Stimulated activated CD4-positive, alpha-beta T cell treated with anti-CD3 and anti-CD28 coated beads, Interleukin-15, amount 100 ng/mL, for 24 hours (primary cell): ENCODE measurements at regions not wholly inside any gene's neighbourhood (a gene's known extent, or its start where the extent isn't known, plus 50 kb on each side); places are given as distances from the start of the nearest gene placed in this dataset.
"Not testable (repeated sequence)": the region's sequence is repeated elsewhere in the genome, so short reads cannot be mapped to it uniquely, and the experiment has no call there.

Source experiments
- DNase-seq: peaks from one replicate; pipeline ENCODE4 v3.0.0-alpha.2; 2020

DNA sequence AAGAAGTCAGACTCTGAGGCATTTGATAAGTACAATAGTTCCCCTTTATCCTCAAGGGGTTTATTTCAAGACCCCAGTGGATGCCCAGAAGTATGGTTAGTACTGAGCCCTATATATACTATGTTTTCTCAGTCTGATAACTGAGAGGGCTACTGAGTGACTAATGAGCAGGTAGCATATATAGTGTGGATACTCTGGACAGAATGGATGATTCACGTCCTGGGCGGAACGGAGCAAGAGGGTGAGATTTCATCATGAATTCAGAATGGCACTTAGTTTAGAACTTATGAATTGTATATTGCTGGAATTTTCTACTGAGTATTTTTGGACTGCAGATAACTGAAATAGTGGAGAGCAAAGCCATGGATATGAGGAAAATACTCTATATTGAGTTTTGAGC, 457.6 kb downstream of the PLK2 start:
- no peak for DNase-seq

DNA sequence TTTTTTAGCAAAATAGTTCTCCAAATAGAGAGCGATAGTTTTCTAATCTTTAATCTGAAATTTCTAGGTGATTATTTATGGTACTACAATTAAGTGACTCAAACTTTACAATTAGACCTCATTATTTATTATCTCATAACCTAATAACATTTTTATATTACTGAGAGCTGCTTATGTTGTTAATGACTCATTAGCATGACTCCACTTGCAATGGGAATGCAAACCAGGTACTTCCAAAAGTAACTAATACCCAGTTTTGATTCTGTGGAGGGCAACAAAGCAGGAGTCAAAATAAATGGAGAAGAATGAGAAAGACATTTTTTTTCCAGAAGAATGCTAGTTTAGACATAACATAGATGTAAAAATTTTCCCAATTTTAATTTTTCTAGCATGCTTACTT, 466.0 kb downstream of the PLK2 start:
- no peak for DNase-seq

DNA sequence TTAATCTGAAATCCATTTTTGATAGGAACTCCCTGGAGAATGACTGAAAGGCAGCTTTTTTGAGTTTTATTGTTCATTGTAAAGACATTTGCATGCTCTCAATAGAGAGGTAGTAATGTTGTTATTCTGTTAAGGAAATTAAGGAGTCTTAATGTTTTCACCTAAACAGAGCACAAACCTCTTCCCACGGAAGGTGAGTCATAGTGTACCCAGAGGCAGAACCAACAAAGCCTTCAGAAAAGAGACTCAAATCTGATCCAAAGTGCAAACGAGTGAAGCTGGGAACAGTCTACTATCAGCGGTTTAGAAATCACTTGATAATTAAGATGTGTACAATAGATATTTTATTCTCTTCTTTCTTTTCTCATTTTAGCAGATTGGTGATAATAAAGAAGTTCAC, 470.5 kb downstream of the PLK2 start:
- DNase-seq, result no peak

DNA sequence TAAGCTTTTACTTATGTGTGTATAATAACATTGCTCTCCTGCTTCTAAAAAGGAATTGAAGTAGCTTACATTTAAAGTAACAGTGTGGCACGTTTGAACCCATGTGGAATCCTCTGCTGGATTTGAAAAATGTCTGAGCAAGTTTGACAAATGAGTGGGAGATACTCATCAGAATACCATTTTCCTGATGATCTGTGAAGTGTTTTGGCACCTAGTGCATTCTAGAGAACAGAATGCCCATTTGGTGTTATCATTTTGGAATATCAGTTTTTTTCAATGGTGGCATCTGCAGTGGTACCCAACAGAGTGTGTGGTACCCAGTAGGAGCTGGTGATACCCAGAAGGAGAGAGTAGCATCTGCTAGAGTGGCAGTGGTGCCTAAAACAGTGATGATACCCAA, 471.1 kb downstream of the PLK2 start:
- DNase-seq, result no peak

DNA sequence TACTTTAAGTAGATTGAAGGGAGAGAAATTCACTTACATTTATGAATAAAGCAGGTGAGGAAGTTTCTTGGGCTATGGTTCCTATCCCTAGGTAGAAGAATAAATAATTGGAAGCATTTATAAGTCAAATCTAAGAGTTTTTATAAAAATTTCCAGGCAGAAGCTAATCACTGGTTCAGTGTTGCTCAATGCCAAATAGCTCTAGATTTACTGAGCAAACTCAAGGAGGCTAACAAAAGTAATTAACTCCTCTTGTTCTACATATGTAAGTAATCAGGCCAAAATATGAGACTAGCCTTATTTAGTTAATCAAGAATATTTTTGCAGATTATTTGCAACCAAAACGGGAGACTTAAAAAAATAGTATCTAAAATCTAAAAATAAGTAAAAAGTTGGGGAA, 472.3 kb downstream of the PLK2 start:
- DNase-seq, result no peak

DNA sequence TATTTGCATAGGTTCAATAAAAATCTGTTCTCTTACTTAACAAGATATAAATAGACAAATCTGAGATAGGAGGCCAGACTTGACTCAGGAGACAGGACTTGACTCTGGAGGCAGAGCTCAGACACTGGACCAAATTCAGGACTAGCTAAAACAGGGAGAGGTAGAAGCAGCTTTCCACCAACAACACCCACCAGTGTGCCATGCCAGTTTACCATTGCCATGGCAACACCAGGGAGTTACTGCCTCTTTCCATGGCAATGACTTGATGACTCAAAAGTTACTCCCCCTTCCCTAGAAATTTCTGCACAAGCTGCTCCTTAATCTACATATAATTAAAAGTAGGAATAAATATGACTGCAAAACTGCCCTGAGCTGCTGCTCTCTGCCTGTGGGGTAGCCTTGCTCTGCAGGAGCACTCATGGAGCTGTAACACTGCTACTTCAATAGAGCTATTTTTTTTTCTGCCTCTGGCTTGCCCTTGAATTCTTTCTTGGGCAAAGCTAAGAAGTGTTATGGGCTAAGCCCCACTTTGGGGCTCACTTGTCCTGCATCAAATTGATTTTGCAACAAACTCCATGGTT, 473.0 kb downstream of the PLK2 start:
- no peak for DNase-seq

DNA sequence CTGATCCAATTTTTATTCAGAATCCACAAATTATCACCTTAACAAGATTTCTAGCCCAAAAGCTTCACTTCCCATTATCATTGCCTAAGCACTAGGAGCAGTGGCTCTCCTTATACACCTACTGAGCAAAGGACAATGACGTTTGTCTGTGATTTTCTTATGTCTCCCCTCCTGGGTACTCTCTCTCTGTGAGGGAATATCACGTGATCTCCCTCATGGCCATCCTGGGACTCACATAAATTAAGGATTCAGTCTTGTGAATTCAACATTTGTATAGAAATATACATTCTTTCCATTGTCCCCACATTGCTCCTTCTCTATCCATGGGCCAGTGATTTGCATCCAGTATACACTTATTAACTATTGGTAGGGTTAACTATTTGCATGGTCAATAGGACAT, 476.5 kb downstream of the PLK2 start:
- no peak for DNase-seq

DNA sequence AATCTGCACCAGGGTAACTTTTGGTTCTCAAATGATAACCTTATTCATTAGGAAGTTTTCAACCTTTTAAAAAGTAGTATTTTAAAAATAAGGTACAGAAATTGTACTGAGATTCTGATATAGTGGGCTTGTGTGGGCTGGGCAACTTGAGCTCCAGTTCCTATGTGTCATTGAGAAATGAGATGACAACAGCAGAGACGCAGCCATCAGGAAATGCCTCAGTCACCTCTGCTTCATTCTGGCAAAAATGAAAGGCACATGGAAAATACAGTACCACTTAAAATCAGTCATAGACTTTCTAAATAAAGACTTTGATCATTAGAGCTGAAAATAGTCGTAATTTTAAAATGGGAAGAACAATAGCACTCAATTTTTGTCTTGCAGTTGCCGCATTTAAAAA, 480.2 kb downstream of the PLK2 start:
- DNase-seq, result no peak

DNA sequence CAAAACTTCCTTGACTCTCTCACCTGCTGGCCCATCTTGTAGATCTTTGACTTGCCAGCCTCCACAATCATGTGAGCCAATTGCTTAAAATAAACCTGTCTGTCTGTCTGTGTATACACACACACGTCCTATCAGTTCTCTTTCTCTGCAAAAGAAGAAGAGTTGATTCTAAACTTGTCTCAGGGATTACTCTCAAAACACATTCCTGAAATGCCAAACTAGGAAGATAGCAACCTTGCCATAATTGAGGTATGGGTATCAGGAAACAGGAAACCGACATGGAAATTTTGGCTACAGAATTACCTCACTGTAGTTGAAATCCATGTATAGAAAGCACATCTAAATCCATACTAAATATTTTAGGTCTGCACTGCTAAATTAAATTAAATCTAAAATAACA, 483.4 kb downstream of the PLK2 start:
- no peak for DNase-seq

DNA sequence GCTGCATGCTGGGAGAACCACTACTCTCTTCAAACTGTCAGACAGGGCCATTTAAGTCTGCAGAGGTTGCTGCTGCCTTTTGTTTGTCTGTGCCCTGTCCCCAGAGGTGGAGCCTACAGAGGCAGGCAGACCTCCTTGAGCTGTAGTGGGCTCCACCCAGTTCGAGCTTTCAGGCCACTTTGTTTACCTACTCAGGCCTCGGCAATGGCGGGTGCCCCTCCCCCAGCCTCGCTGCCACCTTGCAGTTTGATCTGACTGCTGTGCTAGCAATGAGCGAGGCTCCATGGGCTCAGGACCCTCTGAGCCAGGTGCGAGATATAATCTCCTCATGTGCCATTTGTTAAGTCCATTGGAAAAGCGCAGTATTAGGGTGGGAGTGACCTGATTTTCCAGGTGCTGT, 487.8 kb downstream of the PLK2 start:
- not testable (repeated sequence) for DNase-seq

DNA sequence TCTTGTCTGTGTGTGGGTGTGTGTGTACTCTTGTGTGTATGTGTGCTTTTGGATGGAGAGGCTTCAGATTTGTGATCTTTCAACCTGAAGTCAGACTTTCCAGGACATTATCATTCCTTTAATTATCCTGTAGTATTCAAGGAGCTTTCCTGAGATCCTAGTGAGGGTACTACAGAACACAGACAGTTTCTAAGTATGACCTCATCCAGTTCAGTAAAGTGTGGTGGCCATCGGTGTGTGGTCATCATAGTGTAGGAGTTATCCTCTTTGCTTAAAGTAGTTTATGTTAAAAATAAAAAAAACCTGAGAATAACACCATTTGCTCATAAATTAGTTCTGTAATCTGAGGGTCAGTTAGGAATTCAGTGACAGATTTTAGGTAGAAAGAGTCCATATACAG, 478.0 kb upstream of the ACTBL2 start:
- DNase-seq, result no peak

DNA sequence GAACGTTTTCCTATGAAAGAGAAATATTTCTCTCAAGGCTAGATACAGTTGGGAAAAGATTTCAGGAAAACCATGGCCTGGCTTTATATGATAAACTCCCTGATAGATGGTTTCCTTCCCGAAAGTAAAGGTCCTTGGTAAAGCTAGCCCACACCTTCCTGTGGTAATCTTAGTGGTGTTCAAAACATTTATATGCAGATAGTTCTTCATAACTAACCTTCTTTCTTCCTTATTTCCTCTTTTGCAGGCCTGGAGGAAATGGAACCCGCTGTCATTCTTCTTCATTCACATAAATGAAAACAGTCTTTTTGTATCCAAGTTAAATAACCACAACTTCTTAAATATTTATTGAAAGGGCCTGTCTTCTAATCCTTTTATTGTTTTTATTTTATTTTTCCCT, 474.0 kb upstream of the ACTBL2 start:
- DNase-seq, result no peak

DNA sequence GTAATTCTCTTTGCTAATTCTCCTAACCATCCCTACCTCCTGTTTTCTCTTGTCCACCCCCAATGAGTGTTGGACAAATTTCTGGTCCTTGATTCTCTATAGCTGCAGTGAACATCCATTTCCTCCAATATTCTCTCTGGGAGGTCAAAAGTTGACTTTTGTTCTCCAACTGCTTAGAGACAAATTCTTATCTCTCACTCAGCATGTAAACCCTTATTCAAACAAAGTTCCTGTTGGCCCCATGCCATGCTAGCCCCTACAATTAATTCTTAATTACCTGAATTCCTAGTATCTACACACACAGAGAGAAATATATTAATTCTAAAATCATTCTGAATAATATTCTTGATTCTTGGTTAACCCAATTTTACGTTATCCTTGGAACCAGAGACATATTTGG, 472.9 kb upstream of the ACTBL2 start:
- DNase-seq, result no peak

DNA sequence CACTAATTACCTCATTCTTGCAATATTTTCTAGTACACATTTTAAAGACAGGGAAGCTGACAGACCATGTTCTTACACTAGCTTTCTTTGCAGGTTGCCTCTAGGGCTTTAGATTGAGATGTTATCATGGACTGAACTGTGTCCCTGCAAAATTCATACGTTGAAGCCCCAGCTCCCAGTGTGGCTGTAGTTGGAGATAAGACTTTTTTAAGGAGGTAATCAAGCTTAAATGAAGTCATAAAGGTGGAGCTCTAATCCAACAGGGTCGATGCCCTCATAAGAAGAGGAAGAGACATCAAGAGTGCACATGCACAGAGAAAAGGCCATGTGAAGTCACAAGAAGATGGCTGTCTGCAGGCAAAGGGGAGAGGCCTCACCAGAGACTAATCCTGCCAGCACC, 471.2 kb upstream of the ACTBL2 start:
- no peak for DNase-seq

DNA sequence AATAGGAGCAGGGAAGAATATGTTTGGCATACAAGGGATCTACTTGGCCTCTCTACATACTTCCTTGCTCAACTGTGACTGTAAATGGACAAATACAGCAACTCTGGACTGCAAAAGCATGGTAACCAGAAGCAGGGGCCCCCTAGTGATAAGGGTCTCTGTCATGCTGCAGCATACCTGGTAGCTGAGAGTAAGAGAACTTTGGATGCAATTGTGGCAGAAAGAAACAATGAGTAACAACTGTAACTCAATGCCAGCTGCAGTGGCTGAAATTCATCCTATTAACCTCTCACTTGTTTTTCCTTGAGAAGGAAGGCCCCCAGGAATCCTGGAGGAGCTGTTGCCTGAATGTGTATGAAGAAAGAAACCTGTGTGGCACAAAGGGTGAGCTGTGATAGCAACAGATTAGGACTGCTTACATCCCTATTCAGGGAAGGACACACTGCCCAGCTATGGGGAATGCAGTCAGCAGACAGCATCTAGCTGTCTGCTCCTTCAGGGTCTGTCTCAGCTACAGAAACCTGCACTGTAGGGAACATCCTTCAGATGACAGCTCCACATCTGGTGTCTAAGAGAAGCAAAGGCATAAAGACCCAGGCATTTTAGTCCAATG, 468.1 kb upstream of the ACTBL2 start:
- no peak for DNase-seq

DNA sequence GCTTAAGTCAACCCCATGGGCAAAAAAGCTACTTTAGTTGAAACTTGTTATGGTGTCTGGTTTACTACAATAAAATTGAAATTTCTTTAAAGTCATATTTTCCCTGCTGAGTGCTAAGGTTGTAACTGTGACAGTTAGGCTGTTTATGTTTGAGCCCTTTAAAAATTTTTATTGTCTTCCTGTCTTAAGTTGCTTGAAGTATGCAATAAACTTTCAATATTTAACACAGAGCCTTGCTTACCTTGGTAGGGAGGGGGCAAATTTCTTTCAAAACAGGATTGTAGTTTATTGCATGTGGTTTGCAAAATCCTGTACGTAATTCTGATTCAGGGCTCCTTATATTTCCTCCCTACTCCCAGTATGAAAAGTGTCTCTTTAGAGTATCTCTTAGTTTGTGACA, 465.5 kb upstream of the ACTBL2 start:
- DNase-seq, result no peak

DNA sequence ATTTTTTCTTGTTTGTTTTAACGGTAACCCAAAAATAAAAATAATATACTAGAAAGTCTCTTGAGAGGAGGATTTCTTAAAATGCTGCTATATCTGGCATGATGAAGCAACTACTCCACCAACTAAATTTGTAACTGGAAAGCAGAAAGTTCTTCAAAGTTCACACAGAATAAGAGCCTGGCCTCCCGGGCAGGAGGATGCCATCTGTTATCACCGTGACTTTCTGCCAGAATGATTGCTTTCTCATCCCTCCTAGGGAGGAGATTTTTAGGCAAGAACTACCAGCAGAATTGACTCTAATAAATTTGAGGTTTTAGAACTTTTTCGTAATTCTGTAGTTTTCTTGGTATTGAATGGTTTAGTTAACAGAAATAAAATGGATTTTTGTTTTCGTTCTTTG, 464.6 kb upstream of the ACTBL2 start:
- DNase-seq, result no peak

DNA sequence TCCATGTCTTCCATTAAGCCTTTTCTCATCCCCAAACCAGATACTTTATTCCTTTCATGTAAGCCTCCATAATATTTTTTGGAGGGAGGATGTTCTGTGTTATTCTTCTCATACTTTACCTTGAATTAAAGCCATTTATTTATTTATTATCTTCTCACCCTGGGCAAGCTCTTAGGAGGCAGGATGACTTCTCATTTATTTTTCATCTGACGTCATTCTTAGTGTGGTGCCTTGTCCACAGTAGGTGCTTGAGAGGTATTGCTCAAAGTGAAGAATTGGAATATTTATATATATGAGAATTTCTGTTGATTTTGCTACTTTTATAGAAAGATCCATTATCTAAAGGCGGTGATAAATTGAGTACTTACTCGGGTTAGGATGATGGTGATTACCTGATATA, 458.3 kb upstream of the ACTBL2 start:
- no peak for DNase-seq

DNA sequence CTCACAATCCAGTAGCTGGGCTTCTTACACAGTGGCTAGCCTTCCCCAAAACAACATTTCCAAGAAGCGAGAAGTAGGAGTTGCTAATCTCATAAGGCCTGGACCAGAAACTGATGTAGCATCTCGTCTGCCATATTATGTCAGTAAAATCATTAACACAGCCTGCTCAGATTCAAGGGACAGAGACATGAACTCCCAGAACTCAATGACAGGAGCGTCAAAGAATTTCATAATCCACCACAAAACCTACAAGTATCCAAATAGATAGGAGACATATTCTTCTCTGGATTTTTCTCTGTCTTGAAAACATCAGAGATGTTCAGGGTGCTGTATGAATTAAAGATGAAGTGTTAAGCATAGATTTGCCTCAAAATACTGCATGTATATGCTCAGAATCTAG, 457.6 kb upstream of the ACTBL2 start:
- DNase-seq, result no peak

DNA sequence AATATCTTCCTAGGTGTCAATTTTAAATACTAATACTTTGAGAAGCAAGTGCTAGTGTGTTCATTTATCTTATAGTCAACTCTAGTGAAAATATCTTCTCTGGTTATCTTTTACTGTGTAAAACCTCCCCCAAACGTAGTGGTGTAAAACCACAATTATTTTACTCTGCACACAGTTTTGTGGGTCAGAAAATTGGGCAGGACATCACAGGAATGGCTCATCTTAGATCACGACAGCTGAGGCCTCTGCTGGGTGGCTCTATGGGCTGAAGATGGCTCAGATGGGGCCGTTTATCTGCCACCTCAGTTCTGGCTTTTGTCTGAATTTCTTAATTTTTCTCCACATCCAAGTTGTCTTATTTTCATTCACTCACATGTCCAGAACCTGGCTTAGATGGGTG, 457.2 kb upstream of the ACTBL2 start:
- DNase-seq, result no peak

DNA sequence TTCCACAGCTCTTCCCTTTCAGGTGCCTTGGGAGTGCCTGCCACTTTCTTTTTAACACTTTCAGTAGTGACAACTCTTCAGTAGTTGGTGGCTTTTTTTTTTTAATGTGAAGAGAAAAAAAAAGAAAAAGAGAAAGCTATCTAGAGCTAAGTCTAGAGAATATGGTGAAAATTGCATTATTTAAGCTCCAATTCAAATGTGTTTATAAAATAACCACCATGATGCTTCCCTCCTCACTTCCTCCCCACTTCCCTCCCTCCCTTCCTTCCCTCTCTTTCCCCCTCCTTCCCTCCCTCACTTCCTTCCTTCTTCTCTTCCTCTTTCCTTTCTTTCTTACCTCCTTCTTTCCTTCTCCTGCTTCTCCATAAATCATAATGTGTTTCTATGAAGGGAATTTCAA, 456.7 kb upstream of the ACTBL2 start:
- no peak for DNase-seq

DNA sequence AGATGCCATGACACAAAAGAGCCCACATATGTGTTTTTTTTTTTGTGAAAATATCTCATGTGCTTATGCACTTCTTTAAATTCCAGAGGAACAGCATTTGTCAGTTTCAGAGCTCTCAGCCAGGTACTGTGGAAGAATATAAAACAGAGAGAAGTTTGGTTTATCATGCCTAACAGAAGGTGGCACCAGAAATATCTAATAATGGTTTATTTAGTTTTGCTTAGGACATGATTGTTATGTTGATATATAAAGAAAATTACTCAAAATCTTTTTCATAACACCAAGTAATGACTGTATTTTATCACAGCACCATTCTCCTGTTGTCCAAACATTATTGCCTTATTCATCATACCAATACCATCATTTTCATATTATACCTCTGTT, 455.6 kb upstream of the ACTBL2 start:
- no peak for DNase-seq

DNA sequence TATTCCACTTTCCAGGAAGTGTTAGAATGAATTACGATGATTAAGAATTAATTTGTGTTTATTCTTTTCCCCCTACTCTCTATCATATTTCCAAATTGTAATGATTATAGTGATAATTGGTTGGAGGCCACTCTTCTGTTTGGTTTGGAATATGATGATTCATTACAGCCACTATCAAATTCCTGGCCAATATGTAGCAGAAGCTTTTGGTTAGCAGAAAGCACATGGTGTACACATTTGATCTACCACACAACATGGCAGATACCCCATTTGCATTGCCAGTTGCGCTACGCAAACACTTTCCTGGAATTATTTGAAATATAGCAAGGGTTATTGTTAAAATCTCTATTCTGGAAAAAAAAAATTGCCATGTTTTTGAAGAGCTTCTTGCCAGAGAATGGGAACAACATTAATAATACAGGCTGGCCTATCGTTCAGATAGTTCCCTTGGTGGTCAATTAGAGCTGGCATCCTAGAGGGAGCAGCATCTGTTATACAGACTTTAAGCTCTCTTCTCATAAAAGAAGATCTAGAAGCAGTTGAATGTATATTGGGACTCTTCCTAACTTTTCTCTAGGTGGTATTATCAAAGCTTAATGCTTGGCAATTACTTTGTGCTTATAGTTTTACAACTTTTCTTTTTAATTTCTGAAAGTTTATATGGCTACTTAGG, 455.0 kb upstream of the ACTBL2 start:
- no peak for DNase-seq

DNA sequence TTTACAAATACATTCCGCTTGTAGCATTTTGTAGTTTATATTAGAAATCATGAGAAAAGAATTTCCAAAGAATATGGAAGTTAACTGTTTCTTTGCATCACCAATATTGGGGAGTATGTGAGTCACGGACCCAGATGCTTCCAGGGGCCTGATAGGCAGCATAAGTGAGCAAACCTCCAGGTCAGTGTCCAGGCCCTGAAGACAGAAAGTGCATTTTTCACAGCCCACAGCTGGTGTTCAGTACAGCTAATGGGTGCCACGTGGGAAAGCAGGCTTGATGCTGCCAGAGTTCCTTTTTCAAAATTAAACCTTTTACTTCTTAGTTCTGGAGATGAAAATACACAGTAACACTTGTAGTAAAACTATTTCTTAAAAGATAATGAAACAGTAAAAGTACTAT, 454.4 kb upstream of the ACTBL2 start:
- DNase-seq, result no peak

DNA sequence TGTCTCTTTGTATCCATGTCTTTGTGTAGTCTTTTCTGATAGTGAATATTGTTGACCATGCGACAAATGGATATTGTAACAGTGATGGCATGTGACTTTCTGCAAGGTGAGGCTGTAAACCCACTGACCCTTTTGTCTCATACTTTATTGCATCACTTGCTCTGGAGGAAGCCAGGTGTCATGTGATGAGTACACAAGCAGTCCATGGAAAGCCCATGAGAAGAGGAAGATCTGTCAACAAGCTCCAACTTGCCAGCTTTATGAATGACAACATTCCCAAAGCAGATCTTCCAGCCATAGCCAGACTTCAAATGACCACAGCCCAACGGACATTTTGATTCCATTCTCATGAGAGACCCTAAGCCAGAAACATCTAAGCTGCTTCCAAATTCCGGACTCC, 450.1 kb upstream of the ACTBL2 start:
- DNase-seq, result no peak
